GM21825 (cell line): ENCODE measurements at regions not wholly inside any gene's neighbourhood (a gene's known extent, or its start where the extent isn't known, plus 50 kb on each side); places are given as distances from the start of the nearest gene placed in this dataset.
A peak's percentile ranks its signal among the peaks of the same experiment; 100 is the strongest.

ENCODE experiments used
- ATAC-seq: cut with Tn5 transposase; IDR thresholded peaks from one replicate; pipeline ENCODE4 v1.9.1; 2021; ENCODE audit warnings: mild to moderate bottlenecking, moderate library complexity; ENCODE audit not compliant: unreplicated experiment

DNA sequence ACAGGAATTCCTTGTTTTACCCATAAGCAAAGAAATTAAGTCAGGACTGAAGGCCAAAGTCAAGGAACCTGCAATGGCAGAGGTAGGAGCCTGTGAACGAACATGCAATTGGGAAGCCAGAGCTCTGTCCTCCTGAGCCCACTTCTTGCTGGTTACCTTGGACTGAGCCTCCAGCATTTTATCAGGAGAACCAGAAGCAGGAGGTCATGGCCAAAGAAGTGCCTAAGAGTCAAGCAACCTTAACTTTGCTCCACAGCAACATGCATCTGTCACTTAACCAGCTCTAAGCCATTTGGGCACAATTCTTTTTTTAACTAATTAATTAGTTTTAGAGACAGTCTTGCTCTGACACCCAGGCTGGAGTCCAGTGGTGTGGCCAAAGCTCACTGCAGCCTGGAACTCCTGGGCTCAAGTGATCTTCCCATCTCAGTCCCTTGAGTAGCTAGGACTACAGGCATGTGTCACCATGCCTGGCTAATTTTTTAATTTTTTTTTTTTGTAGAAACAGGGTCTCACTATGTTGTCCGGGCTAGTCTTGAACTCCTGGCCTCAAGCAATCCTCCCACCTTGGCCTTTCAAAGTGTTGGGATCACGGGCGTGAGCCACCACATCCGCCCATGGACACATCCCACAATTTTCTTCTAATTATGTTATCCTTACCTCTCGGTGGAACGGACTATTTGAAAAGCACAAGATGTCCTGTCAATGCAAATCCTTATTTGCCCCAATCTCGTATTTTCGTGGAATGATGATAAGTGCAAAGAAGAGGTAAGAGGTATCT, 334.2 kb downstream of the CD83 start:
- ATAC-seq, result no peak

DNA sequence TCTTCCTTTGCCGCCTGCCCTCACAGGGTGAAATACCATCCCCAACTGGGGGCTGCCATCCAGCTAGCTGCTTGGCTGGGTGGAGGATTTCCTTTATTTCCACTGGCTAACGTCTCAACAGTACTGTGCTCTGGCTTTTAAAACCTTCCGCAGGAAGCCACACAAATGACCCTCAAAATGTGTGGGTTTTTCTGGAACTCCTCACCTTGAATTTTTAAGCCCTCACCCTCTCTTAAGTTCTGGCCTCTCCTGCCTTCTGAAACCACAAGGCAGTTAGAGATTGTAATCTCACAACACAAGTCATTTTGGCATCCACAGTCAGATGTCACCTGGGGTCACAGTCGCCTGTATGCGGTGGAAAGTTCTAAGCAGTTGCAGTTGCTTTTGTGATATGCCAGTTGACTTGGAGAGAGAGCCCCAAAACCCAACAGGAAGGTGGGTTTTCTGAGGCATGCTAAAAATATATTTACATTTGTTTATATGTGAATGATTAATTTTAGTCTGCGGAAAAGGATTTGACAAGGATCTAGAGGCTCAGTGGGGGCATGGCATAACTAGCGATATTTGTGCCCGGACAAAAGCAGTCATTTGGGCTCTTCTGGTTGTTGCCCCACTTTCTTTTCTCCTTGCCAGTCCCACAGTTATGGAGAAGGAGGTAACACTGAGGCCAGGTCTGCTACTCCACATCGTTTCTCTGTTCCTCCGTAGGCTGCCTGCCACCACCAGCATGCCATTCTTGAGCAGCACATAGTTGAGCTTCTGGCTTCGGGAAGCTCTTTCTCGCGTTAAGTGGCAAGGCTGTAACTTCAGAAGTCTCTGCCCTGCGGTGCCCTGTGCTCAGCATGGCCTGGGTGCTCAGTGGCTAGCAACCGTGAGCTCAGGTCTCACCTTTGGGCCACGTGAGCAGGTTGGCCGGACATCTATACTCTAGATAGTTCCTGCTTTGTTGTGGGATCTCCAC, 335.3 kb downstream of the CD83 start:
- ATAC-seq, result peak; percentile 54

DNA sequence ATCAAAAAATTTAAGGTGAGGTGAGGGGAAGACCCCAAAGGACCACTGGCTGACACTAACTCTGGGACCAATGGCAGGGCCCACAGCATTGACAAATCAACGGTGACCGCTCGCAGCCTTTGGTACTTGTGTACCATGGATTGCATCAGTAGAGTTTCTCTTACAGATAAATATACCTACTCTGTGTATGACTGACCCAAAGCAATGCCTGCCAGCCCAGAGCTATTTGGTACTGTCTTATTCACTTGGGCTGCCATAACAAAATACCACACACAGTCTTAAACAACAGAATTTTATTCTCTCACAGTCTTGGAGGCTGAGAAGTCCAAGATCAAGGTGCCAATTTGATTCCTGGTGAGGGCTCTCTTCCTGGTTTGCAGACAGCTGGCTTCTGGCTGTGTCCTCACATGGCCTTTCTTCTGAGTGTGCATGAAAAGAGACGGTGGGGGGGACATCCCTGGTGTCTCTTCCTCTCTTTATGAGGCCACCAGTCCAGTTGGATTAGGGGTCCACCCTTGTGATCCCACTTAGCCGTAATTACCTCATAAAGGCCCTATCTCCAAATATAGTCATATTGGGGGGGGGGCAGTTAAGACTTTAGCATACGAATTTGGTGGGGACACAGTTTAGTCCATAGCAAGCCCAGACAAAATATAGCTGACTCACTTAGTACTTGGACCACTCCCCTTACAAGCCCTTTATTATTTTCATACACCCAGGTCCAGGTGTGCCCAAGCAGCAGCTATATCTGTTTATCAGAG, 336.3 kb downstream of the CD83 start:
- no peak for ATAC-seq

DNA sequence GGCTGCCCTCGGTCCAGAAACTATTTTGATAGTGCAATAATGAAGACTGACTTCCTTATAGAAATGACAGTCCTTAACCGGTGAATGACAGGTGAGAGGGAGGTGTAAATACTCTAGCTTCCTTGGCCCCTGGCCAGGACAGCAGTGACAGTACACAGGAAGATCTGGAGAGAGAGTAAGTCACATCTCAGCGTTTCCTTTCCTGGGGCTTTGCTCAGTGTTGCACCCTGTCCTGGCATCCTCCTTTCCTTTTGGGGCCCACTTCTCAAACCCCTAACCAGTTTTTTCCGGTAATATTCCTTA, 336.9 kb downstream of the CD83 start:
- no peak for ATAC-seq

DNA sequence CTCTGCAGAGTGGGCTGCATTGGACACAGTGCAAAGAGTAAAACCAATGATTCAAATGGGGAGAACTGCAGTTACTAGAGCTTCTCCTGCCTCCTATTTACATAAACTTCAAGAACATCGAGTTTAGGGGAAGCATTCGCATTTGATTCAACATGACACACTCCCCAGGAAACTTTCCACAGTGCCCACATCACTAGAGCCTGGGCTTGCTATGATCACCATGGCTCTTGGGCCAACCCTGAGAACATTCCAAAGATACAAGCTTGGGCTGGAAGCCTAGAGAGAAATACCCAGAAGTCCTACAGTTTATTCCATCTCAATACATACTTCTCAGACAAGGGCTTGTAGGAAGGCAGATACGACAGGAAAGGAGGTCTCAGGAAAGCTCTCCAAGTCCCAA, 337.9 kb downstream of the CD83 start:
- no peak for ATAC-seq

DNA sequence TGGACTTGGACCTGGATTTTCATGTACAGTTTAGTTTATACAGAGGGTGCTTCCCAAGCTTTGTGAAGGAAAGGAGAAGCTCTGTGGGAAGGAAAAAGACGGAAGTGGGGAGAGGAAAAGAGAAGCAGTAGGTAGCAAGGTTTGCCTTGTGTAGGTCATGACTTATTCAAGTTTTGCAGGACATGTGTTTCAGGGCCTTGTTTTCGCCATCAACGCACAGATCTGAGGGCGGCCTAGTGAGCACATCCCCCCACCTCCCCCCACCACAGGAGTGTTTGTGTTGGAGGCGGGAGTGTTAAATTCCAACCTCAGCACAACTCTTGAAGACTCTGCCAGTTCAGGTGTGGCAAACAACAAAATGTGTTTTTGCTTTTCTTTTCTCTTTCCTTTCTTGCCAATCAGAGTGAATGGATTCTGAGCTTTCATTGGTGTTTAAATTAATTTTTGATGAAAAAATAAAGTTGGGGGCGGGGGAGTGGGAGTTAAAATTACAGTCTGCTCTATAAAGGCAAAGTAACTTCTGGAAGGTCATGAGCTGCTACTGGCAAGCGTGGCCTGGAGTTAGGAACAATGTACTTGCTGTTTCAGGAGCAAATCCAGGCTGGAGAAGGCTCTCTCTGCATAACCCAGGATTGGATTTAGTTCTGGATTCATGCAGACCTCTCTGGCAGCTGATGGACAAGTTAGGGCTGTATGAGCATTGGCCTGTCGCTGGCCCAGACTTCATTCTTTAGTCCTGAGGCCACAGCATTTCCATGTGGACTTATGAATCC, 338.5 kb downstream of the CD83 start:
- no peak for ATAC-seq

DNA sequence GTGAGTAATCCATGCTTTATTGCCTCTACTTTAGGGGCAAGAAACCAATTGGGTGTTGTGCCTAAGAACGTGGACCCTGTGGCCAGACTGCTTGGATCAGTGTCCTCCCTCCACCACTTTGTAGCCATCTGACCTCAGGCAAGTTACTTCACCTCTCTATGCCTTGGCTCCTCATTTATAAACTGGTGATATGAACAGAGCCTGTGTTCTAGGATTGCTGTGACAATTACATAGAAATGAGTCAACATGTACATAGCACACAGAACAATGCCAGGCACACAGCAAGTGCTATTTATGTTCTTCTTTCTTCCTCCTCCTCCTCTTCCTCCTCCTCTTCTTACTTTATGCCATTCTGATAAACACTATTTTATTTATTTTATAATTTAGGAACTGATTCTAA, 339.4 kb downstream of the CD83 start:
- ATAC-seq, result no peak

DNA sequence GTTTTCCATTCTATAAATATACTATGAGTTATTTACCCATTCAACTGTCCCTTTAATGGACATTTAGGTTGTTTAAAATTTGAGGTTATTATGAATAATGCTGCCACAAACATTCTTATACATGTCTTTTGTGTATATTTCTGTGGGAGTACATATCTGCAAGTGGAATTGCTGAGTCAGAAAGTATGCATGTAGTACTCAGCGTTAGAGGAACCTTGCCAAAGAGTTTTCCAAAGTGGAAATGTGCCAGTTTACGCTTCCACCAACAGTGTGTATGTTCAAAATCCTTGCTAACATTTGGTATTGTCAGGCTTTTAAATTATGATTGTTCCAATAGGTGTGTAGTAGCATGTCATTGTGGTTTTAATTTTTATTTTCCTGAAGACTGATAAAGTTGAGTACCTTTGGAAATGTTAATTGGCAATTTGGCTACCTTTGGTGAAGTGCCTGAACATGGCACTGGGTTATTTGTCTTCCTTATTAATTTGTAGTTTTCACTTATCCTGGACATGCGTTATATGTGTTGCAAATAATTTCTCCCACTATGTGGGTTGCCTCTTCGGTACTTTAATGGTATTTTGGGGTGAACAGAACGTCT, 341.2 kb downstream of the CD83 start:
- no peak for ATAC-seq

DNA sequence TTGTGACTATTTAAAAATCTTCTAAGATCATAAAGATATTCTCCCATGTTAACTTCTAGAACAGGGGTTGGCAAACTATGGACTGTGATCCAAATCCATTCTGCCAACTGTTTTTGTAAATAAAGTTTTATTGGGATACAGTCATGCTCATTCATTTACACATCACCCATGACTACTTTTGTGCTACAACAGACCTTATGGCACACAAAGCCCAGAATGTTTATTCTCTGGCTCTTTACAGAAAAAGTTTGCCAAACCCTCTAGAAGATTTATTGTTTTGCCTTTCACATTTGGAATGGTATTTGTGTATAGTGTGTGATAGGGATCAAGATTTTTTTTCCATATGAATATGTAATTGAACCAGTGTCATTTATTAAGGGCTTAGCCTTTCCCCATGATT, 341.7 kb downstream of the CD83 start:
- ATAC-seq, result no peak

DNA sequence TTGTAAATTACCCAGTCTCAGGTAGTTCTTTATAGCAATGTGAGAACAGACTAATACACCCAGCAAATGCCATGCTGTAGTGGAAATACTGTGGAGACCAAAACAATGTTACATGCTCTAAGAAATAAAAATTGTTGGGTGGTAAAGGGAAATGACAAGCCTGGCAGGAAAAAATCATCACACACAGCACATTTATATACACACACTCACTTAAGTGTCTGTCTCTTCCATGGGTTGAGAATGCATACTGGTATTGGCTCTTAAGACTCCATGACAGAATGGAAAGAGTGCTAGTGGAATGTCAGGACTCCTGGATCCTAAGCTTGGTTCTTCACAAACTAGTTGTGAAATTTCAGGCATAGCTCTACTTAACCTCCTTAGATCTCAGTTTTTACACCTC, 343.0 kb downstream of the CD83 start:
- ATAC-seq, result no peak

DNA sequence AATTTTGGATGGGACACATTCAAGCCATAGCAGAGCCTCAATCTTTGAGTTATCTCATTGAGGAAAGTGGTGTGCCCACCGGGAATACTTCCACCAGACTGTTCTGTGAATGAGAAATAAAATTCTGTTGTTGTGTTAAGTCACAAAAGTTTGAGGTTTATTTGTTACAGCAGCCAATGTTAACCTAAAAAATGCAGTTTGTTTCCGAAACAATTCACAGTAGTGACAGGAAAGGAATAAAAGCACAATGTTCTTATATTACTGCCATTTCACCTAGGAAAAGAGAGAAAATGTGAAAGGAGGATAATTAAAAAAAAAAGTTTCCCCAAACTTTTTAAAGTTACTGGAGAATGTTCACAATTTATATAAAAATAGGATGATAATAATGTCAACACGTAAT, 344.6 kb downstream of the CD83 start:
- ATAC-seq, result no peak

DNA sequence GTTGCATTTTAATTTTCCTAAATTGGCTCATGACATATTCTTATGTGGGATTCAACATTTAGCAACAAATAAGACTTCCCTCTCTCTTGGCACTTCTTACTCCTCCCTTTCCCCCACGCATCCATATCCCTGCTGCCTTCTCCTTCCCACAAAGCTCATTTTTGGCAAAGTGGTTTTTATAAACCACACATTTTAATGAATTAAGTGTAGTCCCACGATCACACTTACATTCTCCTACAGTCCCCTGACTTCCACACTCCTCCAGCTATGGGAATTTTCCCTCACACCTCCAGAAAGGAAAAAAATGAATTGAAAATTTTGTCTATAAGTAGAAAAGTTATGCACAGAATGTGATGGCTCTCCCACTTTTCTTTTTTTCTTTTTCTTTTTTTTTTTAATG, 345.0 kb downstream of the CD83 start:
- no peak for ATAC-seq

DNA sequence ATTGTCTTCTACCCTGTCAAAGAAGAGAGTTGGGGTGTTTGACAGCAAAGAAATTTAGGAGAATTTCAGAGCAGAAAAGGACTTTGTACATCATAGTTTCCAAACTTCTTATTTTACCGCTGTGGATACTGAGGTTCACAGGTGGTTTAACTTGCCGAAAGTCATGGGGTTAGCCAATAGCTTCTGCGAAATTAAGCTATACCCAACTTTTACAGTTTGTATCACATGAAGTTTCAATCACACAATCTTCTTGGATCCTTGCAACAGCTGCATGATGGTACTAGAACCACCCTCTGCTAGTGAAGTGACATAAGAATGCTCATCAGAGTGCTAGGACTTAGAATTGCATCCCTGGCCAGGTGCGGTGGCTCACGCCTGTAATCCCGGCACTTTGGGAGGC, 345.5 kb downstream of the CD83 start:
- ATAC-seq, result no peak

DNA sequence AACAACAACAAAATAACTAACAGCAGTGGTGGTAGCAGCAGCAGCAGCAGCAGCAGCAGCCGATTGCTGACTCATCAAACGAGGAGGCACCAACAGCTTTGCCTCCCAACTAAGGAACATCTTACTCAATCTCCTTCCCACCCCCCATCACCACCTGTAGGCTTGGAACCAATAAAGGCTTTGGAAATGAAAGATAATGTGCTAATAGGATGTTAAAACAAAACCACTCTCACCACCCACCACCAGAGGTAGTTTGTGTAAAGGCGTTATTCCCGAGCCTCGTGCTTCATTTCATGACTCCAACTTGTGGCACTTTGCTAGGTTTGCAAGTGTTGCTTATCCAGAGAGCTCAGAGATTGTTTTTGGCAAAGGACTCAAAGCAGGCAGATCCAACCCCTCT, 346.5 kb downstream of the CD83 start:
- ATAC-seq, result no peak

DNA sequence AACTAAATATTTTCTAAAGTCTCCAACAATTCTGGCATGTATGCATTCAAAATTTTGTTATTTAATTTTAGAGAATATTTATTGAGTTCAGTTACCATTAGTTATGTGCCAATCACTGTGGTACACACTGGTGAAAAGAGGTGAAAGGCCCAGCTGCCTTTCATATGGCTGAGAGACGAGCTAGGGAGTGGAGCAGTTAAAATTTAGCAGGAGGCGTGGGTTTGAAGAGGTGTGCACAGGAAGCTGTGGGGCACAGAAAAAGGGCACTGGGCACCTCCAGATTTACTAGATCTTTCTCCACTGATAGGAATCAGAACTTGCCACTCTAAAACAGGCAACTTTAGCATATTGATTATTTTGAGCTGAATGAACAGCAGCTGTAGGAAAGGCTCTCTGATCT, 347.1 kb downstream of the CD83 start:
- ATAC-seq, result no peak

DNA sequence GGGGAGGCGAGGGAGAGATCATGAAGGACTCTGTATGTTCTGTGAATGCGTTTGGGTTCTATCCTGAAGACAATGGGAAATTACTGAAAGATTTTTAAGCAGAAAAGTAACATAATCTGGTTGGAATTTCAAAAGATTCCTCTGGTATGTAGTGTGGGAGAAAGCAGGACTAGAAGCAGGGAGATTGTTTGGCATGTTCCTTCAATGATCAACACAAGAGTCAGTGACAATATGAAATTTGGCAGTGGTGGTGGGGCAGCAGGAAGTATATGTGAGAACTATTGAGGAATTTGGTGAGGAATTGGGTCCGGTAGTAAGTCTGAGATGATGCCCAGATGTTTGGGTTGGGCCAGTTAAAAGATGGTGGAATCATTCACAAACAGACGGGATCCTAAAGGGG, 348.7 kb downstream of the CD83 start:
- no peak for ATAC-seq

DNA sequence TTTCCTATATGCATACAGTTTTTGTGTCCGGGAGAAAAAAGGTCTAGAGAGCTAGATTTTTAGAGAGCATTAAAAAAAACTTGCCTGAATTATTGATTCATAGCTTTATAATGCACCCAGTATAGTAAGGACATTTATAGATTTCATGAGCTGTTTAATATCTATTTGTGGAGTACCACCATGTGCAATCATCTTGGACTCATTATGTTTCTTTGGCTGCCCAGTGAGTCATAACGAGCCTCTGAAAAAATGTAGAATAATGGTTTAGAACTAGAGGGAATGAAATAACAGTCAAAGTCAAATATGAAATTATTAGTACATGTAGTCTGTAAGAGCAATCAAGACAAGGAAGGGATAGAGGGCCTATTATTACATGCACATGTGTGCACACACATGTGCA, 350.0 kb downstream of the CD83 start:
- ATAC-seq, result no peak

DNA sequence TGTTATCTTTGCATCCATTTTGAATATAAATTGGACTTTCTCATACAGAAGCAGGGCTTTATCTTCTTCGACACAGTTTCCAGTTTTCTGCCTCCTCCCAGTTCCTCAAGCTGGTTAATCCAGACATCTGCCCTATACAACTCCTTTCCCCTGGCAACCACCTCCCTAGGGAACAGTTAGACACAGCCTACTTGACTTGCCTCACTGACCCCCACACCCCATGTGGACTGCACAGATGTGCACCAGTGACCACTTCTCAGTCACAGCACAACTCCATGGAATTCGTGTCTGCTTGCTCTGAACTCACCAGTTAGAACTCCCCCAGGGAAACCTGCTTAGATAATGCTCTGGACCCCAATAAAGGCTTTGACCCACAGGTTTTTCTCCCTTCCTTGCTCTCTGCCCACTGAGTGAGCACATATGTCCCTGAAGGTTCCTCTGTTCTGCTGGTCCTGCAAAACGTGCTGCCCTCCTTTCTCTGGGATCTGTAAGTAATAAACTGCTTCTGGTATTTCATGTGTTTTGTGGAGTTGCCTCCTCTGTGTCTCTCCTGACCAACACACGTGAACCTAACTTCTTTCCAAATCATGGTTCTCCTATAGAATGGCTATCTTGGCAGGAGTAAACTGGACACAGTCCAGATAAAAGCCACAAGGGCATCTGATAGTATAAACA, 351.2 kb downstream of the CD83 start:
- ATAC-seq, result no peak

DNA sequence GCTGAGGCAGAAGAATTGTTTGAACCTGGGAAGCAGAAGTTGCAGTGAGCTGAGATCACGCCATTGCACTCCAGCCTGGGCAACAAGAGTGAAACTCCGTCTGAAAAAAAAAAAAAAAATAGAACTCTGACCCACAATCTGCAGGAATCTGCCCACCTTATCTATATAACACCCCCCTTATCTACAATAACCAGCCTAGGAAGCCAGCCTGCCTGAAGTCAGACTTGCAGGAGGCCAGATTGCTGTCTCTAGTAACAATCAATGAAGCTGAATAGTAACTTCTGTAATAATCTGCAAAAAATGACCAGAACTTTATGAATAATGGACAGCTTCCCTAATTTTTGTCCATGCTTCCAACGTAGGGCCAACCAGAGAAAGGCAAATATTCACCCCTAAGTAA, 352.5 kb downstream of the CD83 start:
- ATAC-seq, result no peak

DNA sequence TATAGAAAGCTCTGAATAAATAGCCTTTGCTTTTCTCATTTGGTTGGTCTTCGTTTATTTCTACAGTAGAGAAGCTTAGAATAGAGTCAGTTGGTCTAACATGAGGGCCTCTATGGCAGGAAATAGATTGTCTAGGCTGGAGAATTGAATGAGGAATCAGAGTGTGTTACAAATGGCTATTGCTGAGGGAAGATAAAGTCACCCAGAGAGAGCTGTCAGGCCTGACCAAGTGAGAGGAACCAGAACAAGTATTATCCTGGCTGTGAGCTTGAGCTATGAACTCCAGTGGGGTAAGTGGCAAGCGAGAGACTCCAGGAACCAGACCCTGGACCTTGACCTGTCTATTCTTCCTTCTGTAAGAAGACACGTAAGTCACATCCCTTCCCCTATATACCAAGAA, 353.1 kb downstream of the CD83 start:
- no peak for ATAC-seq
